ENCODE measurements at regions not wholly inside any gene's neighbourhood (a gene's known extent, or its start where the extent isn't known, plus 50 kb on each side); places are given as distances from the start of the nearest gene placed in this dataset.

DNA sequence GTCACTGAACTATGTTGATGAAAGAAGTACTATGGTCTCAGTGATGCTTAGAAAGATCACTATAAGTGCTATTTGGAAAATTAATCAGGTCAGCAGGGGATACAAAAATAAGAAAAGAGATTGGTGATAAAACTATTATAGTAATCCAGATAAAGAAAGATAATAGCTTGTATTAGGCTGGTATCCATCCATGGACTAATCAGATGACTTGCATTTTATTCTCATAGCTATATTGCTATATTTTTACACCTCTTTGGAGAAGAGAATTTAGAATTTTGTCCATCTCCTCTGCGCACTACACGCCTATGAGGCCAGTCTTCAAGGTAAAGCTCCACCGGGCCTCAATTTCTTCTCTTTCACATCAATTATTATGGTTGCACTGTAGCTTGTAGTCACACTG, 635.1 kb upstream of the DDX18 start:
- Histone ChIP-seq H3K36me3 (ENCODE audit: low read depth, low read length) (no peaks in the 10 kb centered on the region), H3K27me3 (ENCODE audit: low read length) (no peaks in the 10 kb centered on the region), H3K4me2 (ENCODE audit: low read length) (no peak overlapping the region), H3K4me1 (ENCODE audit: insufficient read depth, low read length) (no peaks in the 10 kb centered on the region), H3K4me3 (ENCODE audit: low read length) (no peak overlapping the region), H3K9me3 (ENCODE audit: low read length) (no peaks in the 10 kb centered on the region), H3K9ac (ENCODE audit: low read length) (no peak overlapping the region), H3K79me2 (ENCODE audit: low read length) (no peaks in the 10 kb centered on the region), H2AFZ (ENCODE audit: low read length) (no peak overlapping the region), H4K20me1 (ENCODE audit: low read length) (no peaks in the 10 kb centered on the region), H3K27ac (ENCODE audit: low read length) (no peak overlapping the region), H3K9me2 (replicated peaks; ENCODE audit: low read length) (no peaks in the 10 kb centered on the region), H3F3A (ENCODE audit: low read length, unreplicated experiment) (no peaks in the 10 kb centered on the region)
- BruUV-seq (replicated peaks): no TSS peak
- ChIA-PET CTCF (no interaction called here), POLR2A (ENCODE audit: unreplicated experiment) (no interaction called here)
- intact Hi-C loops (cut with micrococcal nuclease): no loop called here
- TF ChIP-seq, protein P1, sequence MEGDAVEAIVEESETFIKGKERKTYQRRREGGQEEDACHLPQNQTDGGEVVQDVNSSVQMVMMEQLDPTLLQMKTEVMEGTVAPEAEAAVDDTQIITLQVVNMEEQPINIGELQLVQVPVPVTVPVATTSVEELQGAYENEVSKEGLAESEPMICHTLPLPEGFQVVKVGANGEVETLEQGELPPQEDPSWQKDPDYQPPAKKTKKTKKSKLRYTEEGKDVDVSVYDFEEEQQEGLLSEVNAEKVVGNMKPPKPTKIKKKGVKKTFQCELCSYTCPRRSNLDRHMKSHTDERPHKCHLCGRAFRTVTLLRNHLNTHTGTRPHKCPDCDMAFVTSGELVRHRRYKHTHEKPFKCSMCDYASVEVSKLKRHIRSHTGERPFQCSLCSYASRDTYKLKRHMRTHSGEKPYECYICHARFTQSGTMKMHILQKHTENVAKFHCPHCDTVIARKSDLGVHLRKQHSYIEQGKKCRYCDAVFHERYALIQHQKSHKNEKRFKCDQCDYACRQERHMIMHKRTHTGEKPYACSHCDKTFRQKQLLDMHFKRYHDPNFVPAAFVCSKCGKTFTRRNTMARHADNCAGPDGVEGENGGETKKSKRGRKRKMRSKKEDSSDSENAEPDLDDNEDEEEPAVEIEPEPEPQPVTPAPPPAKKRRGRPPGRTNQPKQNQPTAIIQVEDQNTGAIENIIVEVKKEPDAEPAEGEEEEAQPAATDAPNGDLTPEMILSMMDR (conservative IDR thresholded peaks at IDR 0.05; ENCODE audit: low read depth, low read length): no peak
- TF ChIP-seq EZH2 (IDR thresholded peaks at IDR 0.05; ENCODE audit: low read length, unreplicated experiment): no peak
- no peak for TF ChIP-seq EZH2phosphoT487 (IDR thresholded peaks at IDR 0.05; ENCODE audit: borderline replicate concordance, low read length)
- ATAC-seq (no peak), DNase-seq (no peak)

DNA sequence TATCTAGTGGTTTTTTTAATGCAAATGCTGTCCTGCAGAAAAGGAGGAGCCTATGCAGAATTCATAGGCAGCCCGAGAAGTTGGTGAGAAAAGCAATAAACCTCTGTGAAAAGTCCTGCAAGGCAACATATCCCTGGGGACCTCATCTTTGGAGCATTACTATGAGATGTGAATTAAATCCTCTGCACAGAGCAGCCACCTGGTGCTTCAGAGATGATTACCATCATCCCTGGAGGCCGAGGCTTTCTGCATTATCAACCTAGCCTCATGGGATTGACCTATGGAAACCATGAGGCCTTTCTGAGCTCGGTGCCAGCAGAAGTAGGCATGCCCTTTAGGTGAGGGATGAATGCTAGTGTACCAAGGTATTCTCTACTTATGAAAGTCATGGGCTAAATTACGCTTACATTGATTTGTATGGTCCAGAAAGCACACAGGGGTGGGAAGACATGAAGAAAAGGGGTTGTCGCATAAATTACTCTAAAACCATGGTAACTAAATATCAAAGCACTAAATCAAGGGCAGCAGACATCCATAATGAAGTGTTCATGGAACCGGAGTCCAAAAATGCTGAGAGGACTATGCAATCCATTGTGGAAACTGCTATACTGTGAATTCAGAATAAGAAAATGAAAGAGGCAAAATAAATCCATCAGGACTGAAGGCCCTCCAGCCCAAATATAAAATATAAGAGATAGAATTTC, 623.5 kb upstream of the DDX18 start:
- no peak overlapping the region for H2AFZ ChIP-seq (ENCODE audit: low read length)
- no peaks in the 10 kb centered on the region for H3K79me2 ChIP-seq (ENCODE audit: low read length)
- H3K9me3 ChIP-seq (ENCODE audit: low read length): no peaks in the 10 kb centered on the region
- no peaks in the 10 kb centered on the region for H3K9me2 ChIP-seq (replicated peaks; ENCODE audit: low read length)
- no peak overlapping the region for H3K9ac ChIP-seq (ENCODE audit: low read length)
- TF ChIP-seq EZH2phosphoT487 (IDR thresholded peaks at IDR 0.05; ENCODE audit: borderline replicate concordance, low read length) (no peak), EZH2 (IDR thresholded peaks at IDR 0.05; ENCODE audit: low read length, unreplicated experiment) (no peak)
- TF ChIP-seq, protein P1 (conservative IDR thresholded peaks at IDR 0.05; ENCODE audit: low read depth, low read length): no peak
- H3K4me2 ChIP-seq (ENCODE audit: low read length): no peak overlapping the region
- CTCF ChIA-PET: no interaction called here
- no peak for DNase-seq
- ATAC-seq: no peak
- POLR2A ChIA-PET (ENCODE audit: unreplicated experiment): no interaction called here
- intact Hi-C loops (cut with micrococcal nuclease): no loop called here
- no peak overlapping the region for H3K4me3 ChIP-seq (ENCODE audit: low read length)
- peaks cover 10% of the 10 kb centered on the region for H3K27me3 ChIP-seq (ENCODE audit: low read length)
- no peaks in the 10 kb centered on the region for H3F3A ChIP-seq (ENCODE audit: low read length, unreplicated experiment)
- no peak overlapping the region for H3K27ac ChIP-seq (ENCODE audit: low read length)
- no peaks in the 10 kb centered on the region for H3K36me3 ChIP-seq (ENCODE audit: low read depth, low read length)
- BruUV-seq (replicated peaks): no TSS peak
- no peaks in the 10 kb centered on the region for H3K4me1 ChIP-seq (ENCODE audit: insufficient read depth, low read length)
- no peaks in the 10 kb centered on the region for H4K20me1 ChIP-seq (ENCODE audit: low read length)

DNA sequence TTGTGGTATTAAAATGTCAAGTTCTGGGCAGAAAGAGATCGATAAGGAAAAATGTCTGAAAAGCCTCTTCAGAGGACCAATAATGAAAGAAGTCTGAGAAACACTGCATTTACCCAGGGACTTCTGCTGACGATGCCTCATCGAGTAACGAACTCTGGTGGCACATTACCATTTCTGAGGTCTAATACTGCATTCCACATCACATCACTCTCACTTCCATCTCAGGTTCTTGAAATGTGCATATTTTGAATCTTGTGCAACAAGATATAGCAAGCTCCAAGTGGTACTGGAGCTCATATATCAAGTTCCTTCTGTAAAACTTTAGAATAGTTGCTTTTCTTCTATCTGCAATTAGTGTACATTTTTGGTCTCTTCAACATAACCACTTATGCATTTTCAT, 619.1 kb upstream of the DDX18 start:
- intact Hi-C loops (cut with micrococcal nuclease): no loop called here
- DNase-seq: no peak
- Histone ChIP-seq H3K9me2 (replicated peaks; ENCODE audit: low read length) (no peaks in the 10 kb centered on the region), H3K4me1 (ENCODE audit: insufficient read depth, low read length) (no peaks in the 10 kb centered on the region), H3K27me3 (ENCODE audit: low read length) (peaks cover 10% of the 10 kb centered on the region), H3K9ac (ENCODE audit: low read length) (no peak overlapping the region), H3K79me2 (ENCODE audit: low read length) (no peaks in the 10 kb centered on the region), H4K20me1 (ENCODE audit: low read length) (no peaks in the 10 kb centered on the region), H3K27ac (ENCODE audit: low read length) (no peak overlapping the region), H2AFZ (ENCODE audit: low read length) (no peak overlapping the region), H3K4me3 (ENCODE audit: low read length) (no peak overlapping the region), H3K4me2 (ENCODE audit: low read length) (no peak overlapping the region), H3K36me3 (ENCODE audit: low read depth, low read length) (no peaks in the 10 kb centered on the region), H3F3A (ENCODE audit: low read length, unreplicated experiment) (no peaks in the 10 kb centered on the region), H3K9me3 (ENCODE audit: low read length) (no peaks in the 10 kb centered on the region)
- CTCF ChIA-PET: no interaction called here
- POLR2A ChIA-PET (ENCODE audit: unreplicated experiment): no interaction called here
- ATAC-seq: no peak
- BruUV-seq (replicated peaks): no TSS peak
- TF ChIP-seq, protein P1 (conservative IDR thresholded peaks at IDR 0.05; ENCODE audit: low read depth, low read length): no peak
- TF ChIP-seq EZH2phosphoT487 (IDR thresholded peaks at IDR 0.05; ENCODE audit: borderline replicate concordance, low read length) (no peak), EZH2 (IDR thresholded peaks at IDR 0.05; ENCODE audit: low read length, unreplicated experiment) (no peak)

Data from PC-3 (cell line).